ENCODE measurements at regions not wholly inside any gene's neighbourhood (a gene's known extent, or its start where the extent isn't known, plus 50 kb on each side); places are given as distances from the start of the nearest gene placed in this dataset.

GRCh38 chr6:95693108-95693507 lies 115.8 kb downstream of the MANEA start:
- H3K36me3 ChIP-seq (replicated peaks in 1 of 2; ENCODE audit: control insufficient read depth in 1 of 2, insufficient read depth in 2 of 2, low read length in 2 of 2), result no peaks in the 10 kb centered on the region
- BruUV-seq (replicated peaks), result no TSS peak
- H4K20me1 ChIP-seq (ENCODE audit: insufficient read depth, low read length), result no peaks in the 10 kb centered on the region
- H3K9ac ChIP-seq (ENCODE audit: insufficient read depth, low read depth, low read length), result no peak overlapping the region
- FAIRE-seq, result no peak
- intact Hi-C loops (cut with micrococcal nuclease; ENCODE audit: unreplicated experiment) (no loop called here), in situ Hi-C loops (cut with HindIII; ENCODE audit: extremely low pct_ligation_motif_present, low pct_unique_long_range_greater_than_20kb) (no loop called here)
- WGBS (ENCODE audit: low lambda C conversion rate), result 5% methylated on average over 3 of the region's 3 CpGs
- no peak for ATAC-seq
- H3K4me2 ChIP-seq (ENCODE audit: low read depth, low read length), result no peak overlapping the region
- peak; percentile 10 for DNase-seq (ENCODE audit: low spot score)
- H3K27ac ChIP-seq (ENCODE audit: extremely low read length, insufficient read depth, low read length), result no peak overlapping the region
- H3K27me3 ChIP-seq (ENCODE audit: control insufficient read depth in 1 of 2, insufficient read depth in 2 of 2, low read length in 2 of 2), result no peaks in the 10 kb centered on the region; a peak in 1 of 5 replicates
- CTCF ChIA-PET (ENCODE audit: low intra/inter-chr PET ratio, low total read pairs), result no interaction called here
- H3K4me3 ChIP-seq (replicated peaks in 1 of 3; ENCODE audit: insufficient read depth in 1 of 3, low read depth in 2 of 3, low read length in 3 of 3), result no peak overlapping the region
- no peaks in the 10 kb centered on the region for H3K9me3 ChIP-seq (ENCODE audit: low read length)
- H3K4me1 ChIP-seq (ENCODE audit: insufficient read depth, low read length), result no peaks in the 10 kb centered on the region
- no peaks in the 10 kb centered on the region for H3K79me2 ChIP-seq (ENCODE audit: insufficient read depth, low read length)
- POLR2A ChIA-PET, result no interaction called here
- no peak overlapping the region for H2AFZ ChIP-seq (ENCODE audit: low read length)
- TF ChIP-seq ZFP36L2 (CRISPR knock-in tag; IDR thresholded peaks at IDR 0.05), result no peak
- no peak for TF ChIP-seq ZNF260 (CRISPR knock-in tag; IDR thresholded peaks at IDR 0.05; ENCODE audit: borderline replicate concordance, low read depth)
- no peak for TF ChIP-seq ZNF264 (CRISPR knock-in tag; IDR thresholded peaks at IDR 0.05)
- TF ChIP-seq PAF1 (CRISPR knock-in tag; IDR thresholded peaks at IDR 0.05), result no peak
- TF ChIP-seq KAT8 (CRISPR knock-in tag; IDR thresholded peaks at IDR 0.05), result 0 out of 2 replicates have a peak, but pooled peaks have one; percentile 22
- TF ChIP-seq ZNF446 (CRISPR knock-in tag; IDR thresholded peaks at IDR 0.05), result no peak; the same call in 1 of the 2 replicates
- TF ChIP-seq PATZ1 (CRISPR knock-in tag; IDR thresholded peaks at IDR 0.05), result no peak
- TF ChIP-seq, protein P1, sequence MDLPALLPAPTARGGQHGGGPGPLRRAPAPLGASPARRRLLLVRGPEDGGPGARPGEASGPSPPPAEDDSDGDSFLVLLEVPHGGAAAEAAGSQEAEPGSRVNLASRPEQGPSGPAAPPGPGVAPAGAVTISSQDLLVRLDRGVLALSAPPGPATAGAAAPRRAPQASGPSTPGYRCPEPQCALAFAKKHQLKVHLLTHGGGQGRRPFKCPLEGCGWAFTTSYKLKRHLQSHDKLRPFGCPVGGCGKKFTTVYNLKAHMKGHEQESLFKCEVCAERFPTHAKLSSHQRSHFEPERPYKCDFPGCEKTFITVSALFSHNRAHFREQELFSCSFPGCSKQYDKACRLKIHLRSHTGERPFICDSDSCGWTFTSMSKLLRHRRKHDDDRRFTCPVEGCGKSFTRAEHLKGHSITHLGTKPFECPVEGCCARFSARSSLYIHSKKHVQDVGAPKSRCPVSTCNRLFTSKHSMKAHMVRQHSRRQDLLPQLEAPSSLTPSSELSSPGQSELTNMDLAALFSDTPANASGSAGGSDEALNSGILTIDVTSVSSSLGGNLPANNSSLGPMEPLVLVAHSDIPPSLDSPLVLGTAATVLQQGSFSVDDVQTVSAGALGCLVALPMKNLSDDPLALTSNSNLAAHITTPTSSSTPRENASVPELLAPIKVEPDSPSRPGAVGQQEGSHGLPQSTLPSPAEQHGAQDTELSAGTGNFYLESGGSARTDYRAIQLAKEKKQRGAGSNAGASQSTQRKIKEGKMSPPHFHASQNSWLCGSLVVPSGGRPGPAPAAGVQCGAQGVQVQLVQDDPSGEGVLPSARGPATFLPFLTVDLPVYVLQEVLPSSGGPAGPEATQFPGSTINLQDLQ (CRISPR knock-in tag; IDR thresholded peaks at IDR 0.05), result no peak
- TF ChIP-seq TBP (CRISPR knock-in tag; IDR thresholded peaks at IDR 0.05), result no peak
- TF ChIP-seq KDM2A (CRISPR knock-in tag; IDR thresholded peaks at IDR 0.05; ENCODE audit: borderline replicate concordance, low read depth), result no peak
- TF ChIP-seq HOXA9 (CRISPR knock-in tag; IDR thresholded peaks at IDR 0.05; ENCODE audit: borderline replicate concordance), result no peak
- TF ChIP-seq NFKBIZ (CRISPR knock-in tag; IDR thresholded peaks at IDR 0.05), result no peak
- TF ChIP-seq RBFOX2 (IDR thresholded peaks at IDR 0.05; ENCODE audit: low read depth, low read length), result no peak
- no peak for TF ChIP-seq KDM1A (CRISPR knock-in tag; IDR thresholded peaks at IDR 0.05)
- TF ChIP-seq MXI1 (IDR thresholded peaks at IDR 0.05; ENCODE audit: borderline replicate concordance, low read depth, low read length), result no peak
- no peak for TF ChIP-seq ZNF552 (CRISPR knock-in tag; IDR thresholded peaks at IDR 0.05; ENCODE audit: borderline replicate concordance)
- no peak for TF ChIP-seq ZNF790 (CRISPR knock-in tag; IDR thresholded peaks at IDR 0.05; ENCODE audit: borderline replicate concordance)
- TF ChIP-seq NR3C1 (CRISPR knock-in tag; IDR thresholded peaks at IDR 0.05), result no peak
- TF ChIP-seq PBX2 (CRISPR knock-in tag; IDR thresholded peaks at IDR 0.05), result no peak
- TF ChIP-seq CHD4 (IDR thresholded peaks at IDR 0.05; ENCODE audit: borderline replicate concordance, low read length), result no peak
- no peak for TF ChIP-seq TBX3 (IDR thresholded peaks at IDR 0.05; ENCODE audit: borderline replicate concordance)

Measured in HepG2 (cell line).